ENCODE measurements at regions not wholly inside any gene's neighbourhood (a gene's known extent, or its start where the extent isn't known, plus 50 kb on each side); places are given as distances from the start of the nearest gene placed in this dataset.

DNA sequence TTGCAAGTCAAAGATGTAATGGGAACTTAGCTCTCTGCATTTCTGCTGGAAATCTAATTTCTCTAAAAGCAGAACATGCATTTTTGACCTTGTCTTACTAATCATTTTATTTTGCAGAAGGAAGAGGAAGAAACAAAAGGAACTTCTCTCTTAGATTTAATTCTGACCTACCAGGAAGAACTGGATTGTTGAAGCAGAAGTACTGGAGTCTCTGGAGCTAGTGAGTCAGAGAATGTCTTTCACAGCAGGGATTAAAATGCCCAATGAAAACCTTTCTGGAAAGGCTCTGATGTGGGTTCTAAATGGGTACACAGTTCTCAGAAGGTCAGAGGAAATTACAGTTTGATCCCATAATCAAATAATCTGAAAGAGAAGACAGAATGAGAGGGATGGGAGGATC is 70.8 kb upstream of the GNG2 start:
- intact Hi-C loops (cut with DNase I) = no loop called here
- Histone ChIP-seq H3K27ac (ENCODE audit: low read depth in 2 of 2, low read length in 2 of 2) (no peak overlapping the region), H3K36me3 (ENCODE audit: control insufficient read depth in 2 of 3, insufficient read depth in 3 of 3, low read length in 3 of 3) (no peaks in the 10 kb centered on the region), H3K9me3 (ENCODE audit: control insufficient read depth in 2 of 3, insufficient read depth in 1 of 3, low read length in 3 of 3) (peaks cover 0 to 5% (median 0%) of the 10 kb centered on the region in 3 donors), H3K4me1 (ENCODE audit: control insufficient read depth in 2 of 3, insufficient read depth in 2 of 3, low read depth in 1 of 3, low read length in 3 of 3) (no peaks in the 10 kb centered on the region), H3K4me3 (ENCODE audit: low read length in 3 of 3) (no peak overlapping the region), H3K9ac (ENCODE audit: low read length in 3 of 3) (no peak overlapping the region), H3K27me3 (ENCODE audit: control insufficient read depth, insufficient read depth, low read length) (no peaks in the 10 kb centered on the region)
- TF ChIP-seq, protein P1, sequence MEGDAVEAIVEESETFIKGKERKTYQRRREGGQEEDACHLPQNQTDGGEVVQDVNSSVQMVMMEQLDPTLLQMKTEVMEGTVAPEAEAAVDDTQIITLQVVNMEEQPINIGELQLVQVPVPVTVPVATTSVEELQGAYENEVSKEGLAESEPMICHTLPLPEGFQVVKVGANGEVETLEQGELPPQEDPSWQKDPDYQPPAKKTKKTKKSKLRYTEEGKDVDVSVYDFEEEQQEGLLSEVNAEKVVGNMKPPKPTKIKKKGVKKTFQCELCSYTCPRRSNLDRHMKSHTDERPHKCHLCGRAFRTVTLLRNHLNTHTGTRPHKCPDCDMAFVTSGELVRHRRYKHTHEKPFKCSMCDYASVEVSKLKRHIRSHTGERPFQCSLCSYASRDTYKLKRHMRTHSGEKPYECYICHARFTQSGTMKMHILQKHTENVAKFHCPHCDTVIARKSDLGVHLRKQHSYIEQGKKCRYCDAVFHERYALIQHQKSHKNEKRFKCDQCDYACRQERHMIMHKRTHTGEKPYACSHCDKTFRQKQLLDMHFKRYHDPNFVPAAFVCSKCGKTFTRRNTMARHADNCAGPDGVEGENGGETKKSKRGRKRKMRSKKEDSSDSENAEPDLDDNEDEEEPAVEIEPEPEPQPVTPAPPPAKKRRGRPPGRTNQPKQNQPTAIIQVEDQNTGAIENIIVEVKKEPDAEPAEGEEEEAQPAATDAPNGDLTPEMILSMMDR (IDR thresholded peaks at IDR 0.05; ENCODE audit: borderline replicate concordance, extremely low read depth, insufficient read depth) = no peak
- no peak for FAIRE-seq
- no peak for DNase-seq

DNA sequence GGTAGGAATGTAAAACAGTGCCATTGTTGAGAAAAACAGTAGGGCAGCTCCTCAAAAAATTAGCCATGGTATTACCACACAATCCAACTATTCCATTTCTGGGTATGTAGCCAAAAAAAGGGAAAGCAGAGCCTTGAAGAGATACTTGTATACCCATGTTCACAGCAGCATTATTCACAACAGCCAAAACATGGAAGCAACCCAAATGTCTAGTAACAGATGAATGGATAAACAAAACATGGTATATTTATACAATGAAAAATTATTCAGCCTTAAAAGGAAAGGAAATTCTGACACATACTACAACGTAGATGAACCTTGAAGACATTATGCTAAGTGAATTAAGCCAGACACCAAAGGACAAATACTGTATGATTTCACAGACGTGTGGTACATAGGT is 67.6 kb upstream of the GNG2 start:
- H3K27me3 ChIP-seq (ENCODE audit: control insufficient read depth, insufficient read depth, low read length) = no peaks in the 10 kb centered on the region
- no peak overlapping the region for H3K9ac ChIP-seq (ENCODE audit: low read length in 3 of 3)
- TF ChIP-seq, protein P1 (IDR thresholded peaks at IDR 0.05; ENCODE audit: borderline replicate concordance, extremely low read depth, insufficient read depth) = no peak
- no peak overlapping the region for H3K27ac ChIP-seq (ENCODE audit: low read depth in 2 of 2, low read length in 2 of 2)
- intact Hi-C loops (cut with DNase I) = no loop called here
- DNase-seq (no peak), FAIRE-seq (no peak)
- H3K36me3 ChIP-seq (ENCODE audit: control insufficient read depth in 2 of 3, insufficient read depth in 3 of 3, low read length in 3 of 3) = no peaks in the 10 kb centered on the region
- H3K4me3 ChIP-seq (ENCODE audit: low read length in 3 of 3) = no peak overlapping the region
- H3K9me3 ChIP-seq (ENCODE audit: control insufficient read depth in 2 of 3, insufficient read depth in 1 of 3, low read length in 3 of 3) = no peaks in the 10 kb centered on the region
- no peaks in the 10 kb centered on the region for H3K4me1 ChIP-seq (ENCODE audit: control insufficient read depth in 2 of 3, insufficient read depth in 2 of 3, low read depth in 1 of 3, low read length in 3 of 3)

DNA sequence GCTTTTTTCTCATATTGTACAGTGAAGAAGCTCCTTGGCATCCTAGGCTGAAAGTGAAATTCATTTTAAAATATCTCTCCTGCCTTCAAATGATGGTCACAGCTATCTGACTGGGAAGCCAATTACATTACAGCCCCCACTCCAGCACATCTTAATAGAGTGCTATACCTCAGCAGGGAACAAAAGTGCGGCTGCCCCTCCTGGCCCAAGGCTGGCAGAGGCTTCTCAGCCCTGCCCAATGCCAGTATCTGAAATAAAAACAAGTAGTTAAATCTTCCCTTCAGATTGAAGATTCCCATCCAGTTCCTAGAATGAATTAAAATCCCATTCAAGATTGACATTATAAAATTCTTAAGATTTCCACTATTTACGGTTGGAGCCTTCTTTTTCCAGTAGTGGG is 54.9 kb upstream of the GNG2 start:
- Histone ChIP-seq H3K4me1 (ENCODE audit: control insufficient read depth in 2 of 3, insufficient read depth in 2 of 3, low read depth in 1 of 3, low read length in 3 of 3) (peaks cover 0 to 9% (median 0%) of the 10 kb centered on the region in 3 donors), H3K9me3 (ENCODE audit: control insufficient read depth in 2 of 3, insufficient read depth in 1 of 3, low read length in 3 of 3) (peaks cover 0 to 3% (median 0%) of the 10 kb centered on the region in 3 donors), H3K27me3 (ENCODE audit: control insufficient read depth, insufficient read depth, low read length) (no peaks in the 10 kb centered on the region), H3K27ac (ENCODE audit: low read depth in 2 of 2, low read length in 2 of 2) (no peak overlapping the region), H3K9ac (ENCODE audit: low read length in 3 of 3) (no peak overlapping the region), H3K4me3 (ENCODE audit: low read length in 3 of 3) (no peak overlapping the region), H3K36me3 (ENCODE audit: control insufficient read depth in 2 of 3, insufficient read depth in 3 of 3, low read length in 3 of 3) (no peaks in the 10 kb centered on the region)
- TF ChIP-seq, protein P1 (IDR thresholded peaks at IDR 0.05; ENCODE audit: borderline replicate concordance, extremely low read depth, insufficient read depth) = no peak
- no peak for FAIRE-seq
- DNase-seq = peak in 2 of 5 donors; percentile 2 to 24
- intact Hi-C loops (cut with DNase I) = no loop called here

All from kidney (tissue), 13 donors.